ENCODE measurements at regions not wholly inside any gene's neighbourhood (a gene's known extent, or its start where the extent isn't known, plus 50 kb on each side); places are given as distances from the start of the nearest gene placed in this dataset.

- TF ChIP-seq CTCF (IDR thresholded peaks at IDR 0.05), result no peak
- TF ChIP-seq POLR2AphosphoS5 (IDR thresholded peaks at IDR 0.05), result no peak
- no peak for TF ChIP-seq POLR2A (IDR thresholded peaks at IDR 0.05)
- no peak for TF ChIP-seq EP300 (IDR thresholded peaks at IDR 0.05)
Observed at GRCh38 chr16:85242140-85242539, 129.9 kb upstream of the CIBAR2 start.
